H9 (cell line): ENCODE measurements at regions not wholly inside any gene's neighbourhood (a gene's known extent, or its start where the extent isn't known, plus 50 kb on each side); places are given as distances from the start of the nearest gene placed in this dataset.

ENCODE experiments used
- DNase-seq: peaks from one replicate; pipeline ENCODE4 v3.0.0-alpha.2; 2017
- H2AFZ ChIP-seq: one replicate; pipeline ENCODE4 v1.6.1; 2013; ENCODE audit warnings: mild to moderate bottlenecking, low read length, control low read depth, moderate library complexity
- H2AK5ac ChIP-seq: 2 replicates; pipeline ENCODE4 v1.6.1; 2013; ENCODE audit warnings: low read length, control low read depth, mixed read lengths; ENCODE audit not compliant: insufficient read length
- H2BK120ac ChIP-seq: one replicate; pipeline ENCODE4 v1.6.1; 2013; ENCODE audit warnings: low read depth, mild to moderate bottlenecking, low read length, control low read depth, inconsistent platforms; ENCODE audit not compliant: poor library complexity, severe bottlenecking
- H2BK12ac ChIP-seq: 2 replicates; pipeline ENCODE4 v1.6.1; 2013; ENCODE audit warnings: low read length, control low read depth, mixed read lengths, low read depth; ENCODE audit not compliant: insufficient read length
- H2BK15ac ChIP-seq: 2 replicates; pipeline ENCODE4 v1.6.1; 2013; ENCODE audit warnings: low read depth, low read length, control low read depth
- H2BK20ac ChIP-seq: one replicate; pipeline ENCODE4 v1.6.1; 2013; ENCODE audit warnings: low read depth, mild to moderate bottlenecking, low read length, control low read depth, inconsistent platforms; ENCODE audit not compliant: poor library complexity, severe bottlenecking
- H2BK5ac ChIP-seq: 2 replicates; pipeline ENCODE4 v1.6.1; 2013; ENCODE audit warnings: low read length, control low read depth, mixed read lengths; ENCODE audit not compliant: insufficient read length
- H3K14ac ChIP-seq: 2 replicates; pipeline ENCODE4 v1.6.1; 2013; ENCODE audit warnings: low read length, control low read depth; ENCODE audit not compliant: insufficient read depth
- H3K18ac ChIP-seq: 2 replicates; pipeline ENCODE4 v1.6.1; 2013; ENCODE audit warnings: low read depth, mild to moderate bottlenecking, mixed read lengths, low read length, control low read depth; ENCODE audit not compliant: insufficient read length
- H3K23ac ChIP-seq: 2 replicates; pipeline ENCODE4 v1.6.1; 2013; ENCODE audit warnings: low read length, control low read depth, mixed read lengths, low read depth; ENCODE audit not compliant: insufficient read length
- H3K23me2 ChIP-seq: 2 replicates; pipeline ENCODE4 v1.6.1; 2013; ENCODE audit warnings: low read depth, mild to moderate bottlenecking, mixed read lengths, low read length, control low read depth; ENCODE audit not compliant: insufficient read length, poor library complexity, severe bottlenecking
- H3K27ac ChIP-seq: 2 replicates; pipeline ENCODE4 v1.5.1; 2013; ENCODE audit warnings: low read length, control low read depth, mixed read lengths, low read depth; ENCODE audit not compliant: insufficient read length
- H3K27me3 ChIP-seq: 2 replicates; pipeline ENCODE4 v1.6.1; 2013; ENCODE audit warnings: low read length, control low read depth, inconsistent platforms; ENCODE audit not compliant: insufficient read depth
- H3K4ac ChIP-seq: 2 replicates; pipeline ENCODE4 v1.6.1; 2013; ENCODE audit warnings: low read depth, mild to moderate bottlenecking, control low read depth, inconsistent platforms, low read length, moderate library complexity
- H3K4me1 ChIP-seq: 2 replicates; pipeline ENCODE4 v1.6.1; 2013; ENCODE audit warnings: low read length, control low read depth, inconsistent platforms; ENCODE audit not compliant: insufficient read depth
- H3K4me2 ChIP-seq: 2 replicates; pipeline ENCODE4 v1.6.1; 2013; ENCODE audit warnings: low read length, control low read depth, mixed read lengths; ENCODE audit not compliant: insufficient read length, insufficient read depth
- H3K56ac ChIP-seq: 2 replicates; pipeline ENCODE4 v1.6.1; 2013; ENCODE audit warnings: low read depth, mild to moderate bottlenecking, mixed read lengths, low read length, control low read depth; ENCODE audit not compliant: insufficient read length
- H3K79me1 ChIP-seq: 2 replicates; pipeline ENCODE4 v1.6.1; 2013; ENCODE audit warnings: low read depth, mild to moderate bottlenecking, moderate library complexity, low read length, control low read depth, inconsistent platforms; ENCODE audit not compliant: insufficient read depth, poor library complexity, severe bottlenecking
- H3K79me2 ChIP-seq: 2 replicates; pipeline ENCODE4 v1.6.1; 2013; ENCODE audit warnings: low read length, control low read depth, inconsistent platforms; ENCODE audit not compliant: insufficient read depth
- H3K9ac ChIP-seq: 2 replicates; pipeline ENCODE4 v1.6.1; 2013; ENCODE audit warnings: low read length, control low read depth, mixed read lengths; ENCODE audit not compliant: insufficient read length; ENCODE audit errors: extremely low read depth
- H3K9me3 ChIP-seq: one replicate; pipeline ENCODE4 v1.6.1; 2013; ENCODE audit warnings: low read depth, low read length, inconsistent platforms; ENCODE audit not compliant: control insufficient read depth
- H3T11ph ChIP-seq: one replicate; pipeline ENCODE4 v1.6.1; 2013; ENCODE audit warnings: mild to moderate bottlenecking, low read length, control low read depth, inconsistent platforms
- H4K20me1 ChIP-seq: one replicate; pipeline ENCODE4 v1.6.1; 2013; ENCODE audit not compliant: control insufficient read depth, insufficient read length, insufficient read depth
- H4K5ac ChIP-seq: 2 replicates; pipeline ENCODE4 v1.6.1; 2013; ENCODE audit warnings: low read depth, mild to moderate bottlenecking, mixed read lengths, low read length, control low read depth; ENCODE audit not compliant: insufficient read length
- H4K8ac ChIP-seq: replicated peaks from 2 replicates; pipeline ENCODE4 v1.6.1; 2013; ENCODE audit warnings: low read length, control low read depth, mixed read lengths, low read depth; ENCODE audit not compliant: insufficient read length
- H4K91ac ChIP-seq: 2 replicates; pipeline ENCODE4 v1.6.1; 2013; ENCODE audit warnings: low read depth, mild to moderate bottlenecking, moderate library complexity, mixed read lengths, low read length, control low read depth; ENCODE audit not compliant: insufficient read length
- H3K27ac Mint-ChIP-seq, 3 experiments: 2 replicates in 2 of 3; 3 replicates in 1 of 3; pipeline ENCODE4 v1.8.0; 2020 to 2021; ENCODE audit warnings: mixed read lengths in 3 of 3, mild to moderate bottlenecking in 1 of 3, moderate library complexity in 1 of 3
- H3K27me3 Mint-ChIP-seq: 2 replicates; pipeline ENCODE4 v1.8.0; 2021; ENCODE audit warnings: low read depth, mild to moderate bottlenecking, moderate library complexity, mixed read lengths
- H3K36me3 Mint-ChIP-seq, 3 experiments: 2 replicates in 2 of 3; 3 replicates in 1 of 3; pipeline ENCODE4 v1.8.0; 2020 to 2021; ENCODE audit warnings: low read depth in 3 of 3, mixed read lengths in 3 of 3; ENCODE audit not compliant: insufficient read depth in 1 of 3
- H3K4me1 Mint-ChIP-seq, 2 experiments: 2 replicates each; pipeline ENCODE4 v1.8.0; 2020; ENCODE audit warnings: mixed read lengths in 2 of 2
- H3K4me3 Mint-ChIP-seq, 2 experiments: 2 replicates in 1 of 2; 3 replicates in 1 of 2; pipeline ENCODE4 v1.8.0; 2020 to 2021; ENCODE audit warnings: mild to moderate bottlenecking in 2 of 2, mixed read lengths in 2 of 2, moderate library complexity in 1 of 2
- H3K9me3 Mint-ChIP-seq, 2 experiments: 2 replicates in 1 of 2; 3 replicates in 1 of 2; pipeline ENCODE4 v1.8.0; 2020; ENCODE audit warnings: mild to moderate bottlenecking in 2 of 2, mixed read lengths in 2 of 2, moderate library complexity in 1 of 2
- TF ChIP-seq, protein P1 (sequence below): fragments of 200-600 bp; sonication (generic); conservative IDR thresholded peaks from 3 replicates; pipeline ENCODE4 v1.8.0; 2021; ENCODE audit warnings: antibody characterized with exemption, mild to moderate bottlenecking

- H2AFZ ChIP-seq: no peak overlapping the region
- H2BK15ac ChIP-seq: no peak overlapping the region
- H3K18ac ChIP-seq: no peak overlapping the region
- Mint-ChIP-seq H3K4me3 (no peak overlapping the region), H3K9me3 (peaks cover 0 to 3% of the 10 kb centered on the region in 2 experiments; a peak in 2 of 5 replicates), H3K27ac (no peak overlapping the region), H3K27me3 (no peaks in the 10 kb centered on the region), H3K36me3 (peaks cover 0 to 7% (median 1%) of the 10 kb centered on the region in 3 experiments; a peak in 4 of 7 replicates), H3K4me1 (peaks cover 23 to 28% of the 10 kb centered on the region in 2 experiments)
- no peaks in the 10 kb centered on the region for H3K27me3 ChIP-seq
- no peaks in the 10 kb centered on the region for H3K79me2 ChIP-seq
- no peak for DNase-seq
- H4K20me1 ChIP-seq: no peaks in the 10 kb centered on the region
- H2BK5ac ChIP-seq: no peak overlapping the region
- no peak overlapping the region for H3K14ac ChIP-seq
- H4K8ac ChIP-seq: no peak overlapping the region
- no peak overlapping the region for H2AK5ac ChIP-seq
- H3K4me2 ChIP-seq: no peak overlapping the region
- no peak overlapping the region for H4K5ac ChIP-seq
- H3K4ac ChIP-seq: no peak overlapping the region
- no peak overlapping the region for H3K23ac ChIP-seq
- H3K9me3 ChIP-seq: no peaks in the 10 kb centered on the region
- no peak overlapping the region for H3K56ac ChIP-seq
- H3T11ph ChIP-seq: no peak overlapping the region
- H3K79me1 ChIP-seq: no peaks in the 10 kb centered on the region
- no peak overlapping the region for H2BK20ac ChIP-seq
- H3K27ac ChIP-seq: no peak overlapping the region
- H2BK12ac ChIP-seq: no peak overlapping the region
- no peaks in the 10 kb centered on the region for H3K4me1 ChIP-seq
- no peak overlapping the region for H3K9ac ChIP-seq
- H3K23me2 ChIP-seq: no peaks in the 10 kb centered on the region
- TF ChIP-seq, protein P1, sequence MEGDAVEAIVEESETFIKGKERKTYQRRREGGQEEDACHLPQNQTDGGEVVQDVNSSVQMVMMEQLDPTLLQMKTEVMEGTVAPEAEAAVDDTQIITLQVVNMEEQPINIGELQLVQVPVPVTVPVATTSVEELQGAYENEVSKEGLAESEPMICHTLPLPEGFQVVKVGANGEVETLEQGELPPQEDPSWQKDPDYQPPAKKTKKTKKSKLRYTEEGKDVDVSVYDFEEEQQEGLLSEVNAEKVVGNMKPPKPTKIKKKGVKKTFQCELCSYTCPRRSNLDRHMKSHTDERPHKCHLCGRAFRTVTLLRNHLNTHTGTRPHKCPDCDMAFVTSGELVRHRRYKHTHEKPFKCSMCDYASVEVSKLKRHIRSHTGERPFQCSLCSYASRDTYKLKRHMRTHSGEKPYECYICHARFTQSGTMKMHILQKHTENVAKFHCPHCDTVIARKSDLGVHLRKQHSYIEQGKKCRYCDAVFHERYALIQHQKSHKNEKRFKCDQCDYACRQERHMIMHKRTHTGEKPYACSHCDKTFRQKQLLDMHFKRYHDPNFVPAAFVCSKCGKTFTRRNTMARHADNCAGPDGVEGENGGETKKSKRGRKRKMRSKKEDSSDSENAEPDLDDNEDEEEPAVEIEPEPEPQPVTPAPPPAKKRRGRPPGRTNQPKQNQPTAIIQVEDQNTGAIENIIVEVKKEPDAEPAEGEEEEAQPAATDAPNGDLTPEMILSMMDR: no peak
- no peak overlapping the region for H2BK120ac ChIP-seq
- H4K91ac ChIP-seq: no peak overlapping the region
Observed at GRCh38 chr4:11817088-11817487, 388.4 kb upstream of the HS3ST1 start.
